HCT116 (cell line): ENCODE measurements at regions not wholly inside any gene's neighbourhood (a gene's known extent, or its start where the extent isn't known, plus 50 kb on each side); places are given as distances from the start of the nearest gene placed in this dataset.

Experiments
- ATAC-seq: fragments of 200-7000 bp; cut with Tn5 transposase; 2 replicates; pipeline ENCODE4 v1.9.1; 2020; ENCODE audit warnings: mild to moderate bottlenecking, moderate library complexity
- BruUV-seq: library from RNA; stranded (reverse); fragments of 400-500 nt; replicated peaks from 2 replicates; lab custom pipeline; 2021; lab: Mats Ljungman, UMichigan
- CTCF ChIA-PET: fragments of 300-600 bp; sonication (Branson Sonifier 250); formaldehyde crosslinking; loops from one replicate; lab custom pipeline; 2021; ENCODE audit warnings: antibody characterized with exemption; lab: Charles Lee
- POLR2A ChIA-PET: fragments of 300-600, 350-600 bp; sonication (Branson Sonifier 250); formaldehyde crosslinking; loops from one replicate; lab custom pipeline; 2021; ENCODE audit warnings: antibody characterized with exemption; lab: Charles Lee
- RAD21 ChIA-PET, 2 experiments: fragments of 300-600 bp; sonication (Branson Sonifier 250); formaldehyde crosslinking; loops; one replicate each; lab custom pipeline; 2023; ENCODE audit warnings: low total read pairs in 2 of 2; ENCODE audit not compliant: uncharacterized antibody in 2 of 2, unreplicated experiment in 2 of 2, low non-redundant PET in 1 of 2; lab: Charles Lee
- DNase-seq: peaks from one replicate; pipeline ENCODE4 v3.0.0-alpha.2; 2010; ENCODE audit warnings: low read depth, low spot score
- H2AFZ ChIP-seq: fragments of 200-600 bp; shearing (Covaris generic), sonication (generic); 2 replicates; pipeline ENCODE4 v1.6.1; 2017; ENCODE audit warnings: low read depth, mixed run types, mixed read lengths, antibody characterized with exemption, low read length; ENCODE audit not compliant: poor library complexity, severe bottlenecking
- H3K27ac ChIP-seq: 2 replicates; pipeline ENCODE4 v1.5.1; 2012; ENCODE audit warnings: low read depth, low read length
- H3K27me3 ChIP-seq: fragments of 200-600 bp; sonication (generic); 2 replicates; pipeline ENCODE4 v1.6.1; 2016; ENCODE audit warnings: mixed run types, low read length, mixed read lengths; ENCODE audit not compliant: insufficient read depth
- H3K36me3 ChIP-seq, 2 experiments: fragments of 200-500 bp in 1 of 2; fragments of 200-600 bp in 1 of 2; sonication (Bioruptor generic) in 1 of 2; sonication (generic) in 1 of 2; 2 replicates each; pipeline versions ENCODE4 v1.5.1 to v1.6.1; 2014 to 2016; ENCODE audit warnings: low read length in 2 of 2, inconsistent platforms in 1 of 2, mixed read lengths in 1 of 2, mixed run types in 1 of 2; ENCODE audit not compliant: insufficient read depth in 2 of 2, control insufficient read depth in 1 of 2
- H3K4me1 ChIP-seq, 2 experiments: fragments of 200-600 bp in 1 of 2; sonication (generic) in 1 of 2; 2 replicates each; pipeline versions ENCODE4 v1.5.1 to v1.6.1; 2012 to 2017; ENCODE audit warnings: low read length in 2 of 2, inconsistent platforms in 1 of 2, mild to moderate bottlenecking in 1 of 2, mixed read lengths in 1 of 2, mixed run types in 1 of 2, moderate library complexity in 1 of 2; ENCODE audit not compliant: insufficient read depth in 2 of 2, control insufficient read depth in 1 of 2
- H3K4me2 ChIP-seq: fragments of 200-600 bp; sonication (generic); 2 replicates; pipeline ENCODE4 v1.6.1; 2017; ENCODE audit warnings: mixed run types, low read length, mixed read lengths
- H3K4me3 ChIP-seq, 2 experiments: fragments of 200-600 bp in 1 of 2; sonication (generic) in 1 of 2; replicated peaks in 1 of 2; 2 replicates each; pipeline ENCODE4 v1.5.1; 2011 to 2016; ENCODE audit warnings: low read length in 2 of 2, control low read depth in 1 of 2, low read depth in 1 of 2, mild to moderate bottlenecking in 1 of 2, mixed read lengths in 1 of 2, mixed run types in 1 of 2
- H3K79me2 ChIP-seq: fragments of 200-600 bp; sonication (generic); 2 replicates; pipeline ENCODE4 v1.6.1; 2017; ENCODE audit warnings: mild to moderate bottlenecking, mixed run types, low read length, moderate library complexity, mixed read lengths; ENCODE audit not compliant: insufficient read depth
- H3K9ac ChIP-seq: fragments of 200-600 bp; sonication (generic); 2 replicates; pipeline ENCODE4 v1.6.1; 2016; ENCODE audit warnings: low read length, mixed read lengths
- H3K9me2 ChIP-seq: fragments of 200-600 bp; sonication (generic), shearing (Covaris generic); 2 replicates; pipeline ENCODE4 v1.6.1; 2017; ENCODE audit warnings: mixed run types, mild to moderate bottlenecking, moderate library complexity; ENCODE audit not compliant: insufficient read depth
- H3K9me3 ChIP-seq, 2 experiments: fragments of 200-500 bp in 1 of 2; fragments of 200-600 bp in 1 of 2; sonication (Bioruptor generic) in 1 of 2; sonication (generic) in 1 of 2; 2 replicates each; pipeline ENCODE4 v1.6.1; 2014 to 2017; ENCODE audit warnings: low read length in 2 of 2, mixed read lengths in 2 of 2, inconsistent platforms in 1 of 2, low read depth in 1 of 2, mild to moderate bottlenecking in 1 of 2, mixed run types in 1 of 2, moderate library complexity in 1 of 2; ENCODE audit not compliant: control insufficient read depth in 1 of 2, insufficient read depth in 1 of 2
- H4K20me1 ChIP-seq: fragments of 200-600 bp; sonication (generic), shearing (Covaris generic); 2 replicates; pipeline ENCODE4 v1.6.1; 2017; ENCODE audit warnings: mixed run types, mild to moderate bottlenecking, moderate library complexity; ENCODE audit not compliant: insufficient read depth
- CBX3 ChIP-seq: IDR thresholded peaks from 2 replicates; pipeline ENCODE4 v1.6.1; 2012; ENCODE audit warnings: low read depth
- CEBPB ChIP-seq: IDR thresholded peaks from 2 replicates; pipeline ENCODE4 v1.6.1; 2012; ENCODE audit warnings: low read depth
- EGR1 ChIP-seq: IDR thresholded peaks from 2 replicates; pipeline ENCODE4 v1.6.1; 2012; ENCODE audit warnings: low read depth
- EZH2 ChIP-seq: fragments of 200-600 bp; sonication (generic); IDR thresholded peaks from 2 replicates; pipeline ENCODE4 v1.6.1; 2017; ENCODE audit warnings: antibody characterized with exemption, mixed run types
- POLR2A ChIP-seq: IDR thresholded peaks from 2 replicates; pipeline ENCODE4 v1.7.0; 2011; ENCODE audit warnings: borderline replicate concordance; ENCODE audit not compliant: insufficient read depth, insufficient read length; ENCODE audit errors: extremely low read depth
- RAD21 ChIP-seq: IDR thresholded peaks from 2 replicates; pipeline ENCODE4 v1.6.1; 2012; ENCODE audit warnings: low read depth, mild to moderate bottlenecking
- SIN3A ChIP-seq: IDR thresholded peaks from 2 replicates; pipeline ENCODE4 v1.6.1; 2012; ENCODE audit warnings: low read depth
- SP1 ChIP-seq: IDR thresholded peaks from 2 replicates; pipeline ENCODE4 v1.6.1; 2012; ENCODE audit warnings: low read depth
- SRF ChIP-seq: IDR thresholded peaks from 2 replicates; pipeline ENCODE4 v1.6.1; 2012; ENCODE audit warnings: low read depth
- TCF7L2 ChIP-seq: IDR thresholded peaks from 2 replicates; pipeline ENCODE4 v1.7.0; 2011; ENCODE audit warnings: borderline replicate concordance, inconsistent platforms; ENCODE audit not compliant: insufficient read depth, insufficient read length; ENCODE audit errors: extremely low read depth
- ZFX ChIP-seq: fragments of 450-650 bp; IDR thresholded peaks from 2 replicates; pipeline ENCODE4 v1.6.1; 2017
- ZNF274 ChIP-seq: fragments of 200-500 bp; sonication (Bioruptor generic); IDR thresholded peaks from 2 replicates; pipeline ENCODE4 v1.6.1; 2014; ENCODE audit warnings: mild to moderate bottlenecking, low read depth, low read length, inconsistent platforms
- intact Hi-C: fragments of 100-400 bp; cut with micrococcal nuclease; formaldehyde crosslinking; loops from 2 replicates; pipeline ENCODE4 v1.10.0; 2022
- TF ChIP-seq, protein P1 (sequence below): IDR thresholded peaks from 2 replicates; pipeline ENCODE4 v1.6.1; 2012
- TF ChIP-seq, protein P2 (sequence below): IDR thresholded peaks from 2 replicates; pipeline ENCODE4 v1.6.1; 2012

DNA sequence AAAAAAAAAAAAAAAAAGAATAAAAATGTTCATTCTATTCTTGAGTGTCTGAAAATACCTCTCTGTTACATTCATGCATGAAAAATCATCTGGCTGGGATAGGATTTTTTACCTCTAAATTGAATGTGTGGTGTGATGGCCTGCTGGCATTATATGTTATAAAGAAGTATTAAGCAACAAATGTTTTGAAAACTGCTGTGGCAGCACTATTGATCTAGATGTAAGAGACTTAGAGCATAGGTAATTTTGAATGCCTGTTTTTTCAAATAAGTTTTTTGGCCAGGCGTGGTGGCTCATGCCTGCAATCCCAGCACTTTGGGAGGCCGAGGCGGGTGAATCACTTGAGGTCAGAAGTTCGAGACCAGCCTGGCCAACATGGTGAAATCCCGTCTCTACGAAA lies 147.0 kb upstream of the LINC00305 start (continued):
- TF ChIP-seq EGR1 (no peak), SIN3A (no peak), CBX3 (no peak)
- TF ChIP-seq, protein P1, sequence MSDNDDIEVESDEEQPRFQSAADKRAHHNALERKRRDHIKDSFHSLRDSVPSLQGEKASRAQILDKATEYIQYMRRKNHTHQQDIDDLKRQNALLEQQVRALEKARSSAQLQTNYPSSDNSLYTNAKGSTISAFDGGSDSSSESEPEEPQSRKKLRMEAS, result no peak

DNA sequence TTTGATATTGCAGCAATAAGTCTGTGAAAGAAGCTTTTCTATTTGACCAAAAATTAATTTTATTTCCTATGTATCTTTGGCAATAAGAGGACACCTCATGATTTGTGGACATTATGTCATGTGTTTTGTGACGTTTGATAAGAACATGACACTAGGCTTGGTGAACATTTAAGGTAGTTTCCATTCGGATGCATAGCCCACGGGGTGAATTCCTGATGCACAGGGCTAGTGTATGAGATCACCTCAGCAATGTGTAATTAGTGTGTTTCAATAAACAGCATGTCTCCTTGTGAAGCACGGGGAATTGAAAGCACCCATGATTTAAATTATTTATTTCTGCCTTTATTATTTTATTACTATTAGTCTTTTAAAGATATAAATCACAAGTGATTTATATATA lies 146.1 kb upstream of the LINC00305 start:
- Histone ChIP-seq H4K20me1 (no peaks in the 10 kb centered on the region), H3K9me2 (no peaks in the 10 kb centered on the region), H3K4me3 (no peak overlapping the region), H3K27ac (no peak overlapping the region), H3K9me3 (peaks cover 6 to 14% of the 10 kb centered on the region in 2 experiments; a peak in 2 of 4 replicates), H3K36me3 (no peaks in the 10 kb centered on the region), H3K4me2 (no peak overlapping the region), H3K27me3 (no peaks in the 10 kb centered on the region), H3K79me2 (no peaks in the 10 kb centered on the region), H3K9ac (no peak overlapping the region), H3K4me1 (no peaks in the 10 kb centered on the region)
- CTCF ChIA-PET, result no interaction called here
- no peak for DNase-seq
- POLR2A ChIA-PET, result no interaction called here
- TF ChIP-seq ZNF274 (no peak), POLR2A (no peak), TCF7L2 (no peak), RAD21 (no peak), EZH2 (no peak), SP1 (no peak), CEBPB (no peak), EGR1 (no peak), SRF (no peak), ZFX (no peak)
- TF ChIP-seq, protein P1, result no peak
- TF ChIP-seq, protein P2, sequence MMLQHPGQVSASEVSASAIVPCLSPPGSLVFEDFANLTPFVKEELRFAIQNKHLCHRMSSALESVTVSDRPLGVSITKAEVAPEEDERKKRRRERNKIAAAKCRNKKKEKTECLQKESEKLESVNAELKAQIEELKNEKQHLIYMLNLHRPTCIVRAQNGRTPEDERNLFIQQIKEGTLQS, result no peak
- TF ChIP-seq, all 23 proteins: peak for 0
- intact Hi-C loops, result no loop called here
- no peak for ATAC-seq
- RAD21 ChIA-PET, result no interaction called here
- BruUV-seq, result no TSS peak
- H2AFZ ChIP-seq, result no peak overlapping the region
